ENCODE measurements at regions not wholly inside any gene's neighbourhood (a gene's known extent, or its start where the extent isn't known, plus 50 kb on each side); places are given as distances from the start of the nearest gene placed in this dataset.

DNA sequence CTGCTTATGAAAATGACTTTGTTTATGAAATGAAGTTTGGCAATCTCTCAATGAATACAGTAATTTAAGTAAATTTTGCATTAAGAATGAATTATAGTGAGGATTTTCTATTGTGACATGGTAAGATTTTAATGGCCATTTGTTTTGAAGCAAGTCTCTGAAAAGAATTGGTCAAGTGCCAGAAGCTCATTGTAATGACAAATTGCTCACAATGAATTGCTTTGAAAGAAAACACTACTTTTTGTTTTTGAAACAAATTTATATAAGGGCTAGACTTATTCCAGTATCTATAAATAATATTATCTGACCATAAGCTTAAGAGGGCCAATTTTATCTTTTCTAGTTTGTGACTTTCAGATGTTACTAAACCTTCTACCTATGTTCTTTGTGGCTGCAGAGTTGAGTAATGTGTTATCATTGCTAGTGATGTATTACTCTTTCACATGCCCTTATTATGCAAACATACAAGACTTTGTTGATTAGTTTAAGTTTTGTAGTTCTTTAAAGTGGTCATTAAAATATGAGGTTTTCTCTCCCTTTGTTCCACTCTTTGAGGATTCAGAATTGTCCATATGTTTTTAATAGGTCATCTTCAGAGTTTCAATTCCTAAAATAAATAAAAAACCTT is 93.0 kb upstream of the ZNF608 start:
- BruUV-seq (replicated peaks): no TSS peak
- H3K27ac ChIP-seq (ENCODE audit: low read depth, low read length, poor library complexity, severe bottlenecking): no peak overlapping the region
- no peaks in the 10 kb centered on the region for H3K9me2 ChIP-seq (ENCODE audit: insufficient read depth, low read length)
- CTCF ChIA-PET (ENCODE audit: unreplicated experiment): no interaction called here
- no peaks in the 10 kb centered on the region for H3K4me1 ChIP-seq (ENCODE audit: insufficient read depth, low read length, poor library complexity, severe bottlenecking)
- peaks cover 10% of the 10 kb centered on the region; the same call in 1 of the 2 replicates for H3K9me3 ChIP-seq (ENCODE audit: low read length)
- DNase-seq (ENCODE audit: low spot score): no peak
- no peaks in the 10 kb centered on the region; the same call in 1 of the 2 replicates for H3K36me3 ChIP-seq (ENCODE audit: insufficient read depth, low read length)
- H4K20me1 ChIP-seq (ENCODE audit: insufficient read depth, low read length): no peaks in the 10 kb centered on the region
- TF ChIP-seq, protein P1, sequence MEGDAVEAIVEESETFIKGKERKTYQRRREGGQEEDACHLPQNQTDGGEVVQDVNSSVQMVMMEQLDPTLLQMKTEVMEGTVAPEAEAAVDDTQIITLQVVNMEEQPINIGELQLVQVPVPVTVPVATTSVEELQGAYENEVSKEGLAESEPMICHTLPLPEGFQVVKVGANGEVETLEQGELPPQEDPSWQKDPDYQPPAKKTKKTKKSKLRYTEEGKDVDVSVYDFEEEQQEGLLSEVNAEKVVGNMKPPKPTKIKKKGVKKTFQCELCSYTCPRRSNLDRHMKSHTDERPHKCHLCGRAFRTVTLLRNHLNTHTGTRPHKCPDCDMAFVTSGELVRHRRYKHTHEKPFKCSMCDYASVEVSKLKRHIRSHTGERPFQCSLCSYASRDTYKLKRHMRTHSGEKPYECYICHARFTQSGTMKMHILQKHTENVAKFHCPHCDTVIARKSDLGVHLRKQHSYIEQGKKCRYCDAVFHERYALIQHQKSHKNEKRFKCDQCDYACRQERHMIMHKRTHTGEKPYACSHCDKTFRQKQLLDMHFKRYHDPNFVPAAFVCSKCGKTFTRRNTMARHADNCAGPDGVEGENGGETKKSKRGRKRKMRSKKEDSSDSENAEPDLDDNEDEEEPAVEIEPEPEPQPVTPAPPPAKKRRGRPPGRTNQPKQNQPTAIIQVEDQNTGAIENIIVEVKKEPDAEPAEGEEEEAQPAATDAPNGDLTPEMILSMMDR (conservative IDR thresholded peaks at IDR 0.05; ENCODE audit: low read length): no peak
- no peak for TF ChIP-seq EZH2phosphoT487 (IDR thresholded peaks at IDR 0.05; ENCODE audit: borderline replicate concordance, low read depth, low read length)
- intact Hi-C loops (cut with micrococcal nuclease; ENCODE audit: unreplicated experiment): no loop called here
- H2AFZ ChIP-seq (ENCODE audit: low read length): no peak overlapping the region
- POLR2A ChIA-PET: interaction anchor here (0.6 to 1.9 kb wide), 3 partner anchors 8 to 32 kb away, joined by 3 to 4 read pairs (median 4); no protein-coding TSS in a partner anchor
- no peaks in the 10 kb centered on the region for H3K79me2 ChIP-seq (ENCODE audit: insufficient read depth, low read depth, low read length)
- H3K4me2 ChIP-seq (ENCODE audit: low read length): no peak overlapping the region
- H3K4me3 ChIP-seq (ENCODE audit: low read depth, low read length, poor library complexity, severe bottlenecking): no peak overlapping the region

GRCh38 chr5:124841829-124842712 is 95.6 kb upstream of the ZNF608 start:
- Histone ChIP-seq H3K9me2 (ENCODE audit: insufficient read depth, low read length) (no peaks in the 10 kb centered on the region), H3K79me2 (ENCODE audit: insufficient read depth, low read depth, low read length) (no peaks in the 10 kb centered on the region), H3K27ac (ENCODE audit: low read depth, low read length, poor library complexity, severe bottlenecking) (no peak overlapping the region), H2AFZ (ENCODE audit: low read length) (no peak overlapping the region), H3K4me3 (ENCODE audit: low read depth, low read length, poor library complexity, severe bottlenecking) (no peak overlapping the region), H3K36me3 (ENCODE audit: insufficient read depth, low read length) (no peaks in the 10 kb centered on the region), H4K20me1 (ENCODE audit: insufficient read depth, low read length) (no peaks in the 10 kb centered on the region), H3K4me2 (ENCODE audit: low read length) (no peak overlapping the region), H3K9me3 (ENCODE audit: low read length) (no peaks in the 10 kb centered on the region), H3K4me1 (ENCODE audit: insufficient read depth, low read length, poor library complexity, severe bottlenecking) (no peaks in the 10 kb centered on the region)
- DNase-seq (ENCODE audit: low spot score): no peak
- intact Hi-C loops (cut with micrococcal nuclease; ENCODE audit: unreplicated experiment): no loop called here
- no peak for TF ChIP-seq EZH2phosphoT487 (IDR thresholded peaks at IDR 0.05; ENCODE audit: borderline replicate concordance, low read depth, low read length)
- TF ChIP-seq, protein P1 (conservative IDR thresholded peaks at IDR 0.05; ENCODE audit: low read length): no peak
- ChIA-PET POLR2A (interaction anchor here (0.6 to 1.3 kb wide), 5 partner anchors 12 to 1707 kb away, joined by 3 to 4 read pairs (median 3); no protein-coding TSS in a partner anchor), CTCF (ENCODE audit: unreplicated experiment) (no interaction called here)
- BruUV-seq (replicated peaks): no TSS peak
